Endodermal cell (in vitro differentiated cells): ENCODE measurements at regions not wholly inside any gene's neighbourhood (a gene's known extent, or its start where the extent isn't known, plus 50 kb on each side); places are given as distances from the start of the nearest gene placed in this dataset.

Source experiments
- DNase-seq: peaks from one replicate; pipeline ENCODE4 v3.0.0-alpha.2; 2017
- H3K27ac ChIP-seq: 2 replicates; pipeline ENCODE4 v1.5.1; 2013; ENCODE audit warnings: mild to moderate bottlenecking, low read depth, low read length, moderate library complexity
- H3K27me3 ChIP-seq: 2 replicates; pipeline ENCODE4 v1.6.1; 2013; ENCODE audit warnings: mild to moderate bottlenecking, low read length, moderate library complexity; ENCODE audit not compliant: insufficient read depth, control insufficient read depth, poor library complexity, severe bottlenecking
- H3K36me3 ChIP-seq: 2 replicates; pipeline ENCODE4 v1.7.0; 2013; ENCODE audit warnings: mild to moderate bottlenecking, low read length, moderate library complexity; ENCODE audit not compliant: control insufficient read depth, insufficient read depth
- H3K4me1 ChIP-seq: one replicate; pipeline ENCODE4 v1.7.0; 2013; ENCODE audit warnings: low read length; ENCODE audit not compliant: control insufficient read depth, insufficient read depth
- H3K4me3 ChIP-seq: 2 replicates; pipeline ENCODE4 v1.5.1; 2013; ENCODE audit warnings: mild to moderate bottlenecking, low read length, moderate library complexity
- H3K9ac ChIP-seq: 2 replicates; pipeline ENCODE4 v1.6.1; 2013; ENCODE audit warnings: mild to moderate bottlenecking, low read length, moderate library complexity; ENCODE audit not compliant: poor library complexity, severe bottlenecking; ENCODE audit errors: extremely low read depth
- H3K9me3 ChIP-seq: 2 replicates; pipeline ENCODE4 v1.6.1; 2013; ENCODE audit warnings: mild to moderate bottlenecking, low read length, moderate library complexity; ENCODE audit not compliant: control insufficient read depth
- H3K27ac Mint-ChIP-seq: 2 replicates; pipeline ENCODE4 v1.8.0; 2020; ENCODE audit warnings: mixed read lengths
- H3K27me3 Mint-ChIP-seq: 2 replicates; pipeline ENCODE4 v1.8.0; 2021; ENCODE audit warnings: mild to moderate bottlenecking, mixed read lengths; ENCODE audit not compliant: insufficient read depth
- H3K36me3 Mint-ChIP-seq: 2 replicates; pipeline ENCODE4 v1.8.0; 2020; ENCODE audit warnings: low read depth, mixed read lengths
- H3K4me1 Mint-ChIP-seq: 2 replicates; pipeline ENCODE4 v1.8.0; 2020; ENCODE audit warnings: mixed read lengths
- H3K4me3 Mint-ChIP-seq: 2 replicates; pipeline ENCODE4 v1.8.0; 2020; ENCODE audit warnings: mild to moderate bottlenecking, moderate library complexity, mixed read lengths
- H3K9me3 Mint-ChIP-seq: 2 replicates; pipeline ENCODE4 v1.8.0; 2020; ENCODE audit warnings: mild to moderate bottlenecking, mixed read lengths
- WGBS, 2 experiments: methylation state at CpG; one replicate each; pipeline versions ENCODE4 v1.1.5 to v1.1.7; 2013; ENCODE audit warnings: missing lambda C conversion rate in 2 of 2, mixed read lengths in 1 of 2; ENCODE audit not compliant: insufficient coverage in 1 of 2, insufficient read length in 1 of 2; 5-methylcytosine and 5-hydroxymethylcytosine counted together
- TF ChIP-seq, protein P1 (sequence below): fragments of 200-600 bp; sonication (generic); conservative IDR thresholded peaks from 2 replicates; pipeline ENCODE4 v1.5.0; 2021; ENCODE audit warnings: antibody characterized with exemption, mild to moderate bottlenecking

- no peak for DNase-seq
These were observed 358.4 kb upstream of the LMCD1 start for GRCh38 chr3:8143186-8143585.

DNA sequence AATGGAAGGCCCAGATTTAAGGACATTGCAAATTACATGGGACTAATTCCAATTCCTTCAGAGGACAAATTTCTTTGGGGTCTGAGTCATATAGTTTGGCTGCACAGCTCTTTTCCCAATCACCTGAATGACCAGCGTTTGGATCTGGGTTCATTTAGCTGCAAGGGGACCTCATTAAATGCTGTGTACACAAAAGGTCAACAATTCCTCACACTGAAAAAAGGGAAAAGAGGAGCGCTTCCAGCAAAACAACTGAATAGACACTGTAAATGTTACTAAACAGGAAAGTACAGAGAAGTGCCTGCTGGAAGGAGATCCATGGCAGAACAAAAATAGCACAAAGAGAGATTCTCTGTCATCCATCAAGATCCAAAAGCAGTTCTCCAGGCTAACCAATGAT is 356.0 kb upstream of the LMCD1 start:
- H3K27me3 Mint-ChIP-seq, result no peaks in the 10 kb centered on the region
- no peak overlapping the region for H3K4me3 ChIP-seq
- H3K4me3 Mint-ChIP-seq, result no peak overlapping the region

More at GRCh38 chr3:8143186-8143585, 358.4 kb upstream of the LMCD1 start:
- H3K4me3 ChIP-seq, result no peak overlapping the region
- H3K4me3 Mint-ChIP-seq, result no peak overlapping the region
- no peaks in the 10 kb centered on the region for H3K4me1 ChIP-seq
- H3K9ac ChIP-seq, result no peak overlapping the region
- WGBS, 2 experiments, result 97% methylated on average over 2 of the region's 2 CpGs; no CpG with 5 or more reads in 1 of the 2 experiments
- peaks cover 21% of the 10 kb centered on the region for H3K4me1 Mint-ChIP-seq
- peaks cover 13% of the 10 kb centered on the region for H3K9me3 ChIP-seq
- H3K9me3 Mint-ChIP-seq, result peaks cover 13% of the 10 kb centered on the region
- H3K27ac ChIP-seq, result no peak overlapping the region
- TF ChIP-seq, protein P1, sequence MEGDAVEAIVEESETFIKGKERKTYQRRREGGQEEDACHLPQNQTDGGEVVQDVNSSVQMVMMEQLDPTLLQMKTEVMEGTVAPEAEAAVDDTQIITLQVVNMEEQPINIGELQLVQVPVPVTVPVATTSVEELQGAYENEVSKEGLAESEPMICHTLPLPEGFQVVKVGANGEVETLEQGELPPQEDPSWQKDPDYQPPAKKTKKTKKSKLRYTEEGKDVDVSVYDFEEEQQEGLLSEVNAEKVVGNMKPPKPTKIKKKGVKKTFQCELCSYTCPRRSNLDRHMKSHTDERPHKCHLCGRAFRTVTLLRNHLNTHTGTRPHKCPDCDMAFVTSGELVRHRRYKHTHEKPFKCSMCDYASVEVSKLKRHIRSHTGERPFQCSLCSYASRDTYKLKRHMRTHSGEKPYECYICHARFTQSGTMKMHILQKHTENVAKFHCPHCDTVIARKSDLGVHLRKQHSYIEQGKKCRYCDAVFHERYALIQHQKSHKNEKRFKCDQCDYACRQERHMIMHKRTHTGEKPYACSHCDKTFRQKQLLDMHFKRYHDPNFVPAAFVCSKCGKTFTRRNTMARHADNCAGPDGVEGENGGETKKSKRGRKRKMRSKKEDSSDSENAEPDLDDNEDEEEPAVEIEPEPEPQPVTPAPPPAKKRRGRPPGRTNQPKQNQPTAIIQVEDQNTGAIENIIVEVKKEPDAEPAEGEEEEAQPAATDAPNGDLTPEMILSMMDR, result no peak
- H3K27ac Mint-ChIP-seq, result no peak overlapping the region
- no peaks in the 10 kb centered on the region for H3K27me3 ChIP-seq
- H3K36me3 Mint-ChIP-seq, result no peaks in the 10 kb centered on the region
- no peaks in the 10 kb centered on the region for H3K36me3 ChIP-seq
- H3K27me3 Mint-ChIP-seq, result no peaks in the 10 kb centered on the region

GRCh38 chr3:8147711-8148110 is 353.9 kb upstream of the LMCD1 start:
- H3K4me3 ChIP-seq, result no peak overlapping the region
- H3K9me3 ChIP-seq, result no peaks in the 10 kb centered on the region
- no peaks in the 10 kb centered on the region for H3K36me3 ChIP-seq
- Mint-ChIP-seq H3K27ac (no peak overlapping the region), H3K36me3 (no peaks in the 10 kb centered on the region), H3K4me1 (peaks cover 16% of the 10 kb centered on the region), H3K9me3 (peaks cover 2% of the 10 kb centered on the region), H3K27me3 (no peaks in the 10 kb centered on the region), H3K4me3 (no peak overlapping the region)
- no peaks in the 10 kb centered on the region for H3K4me1 ChIP-seq
- H3K27ac ChIP-seq, result no peak overlapping the region
- no peaks in the 10 kb centered on the region for H3K27me3 ChIP-seq
- no peak overlapping the region for H3K9ac ChIP-seq
- TF ChIP-seq, protein P1, result no peak
- 67 to 100% methylated on average over 1 of the region's 1 CpG for WGBS, 2 experiments
- DNase-seq, result no peak

More for the DNA sequence above, 356.0 kb upstream of the LMCD1 start:
- H3K9me3 Mint-ChIP-seq, result peaks cover 13% of the 10 kb centered on the region
- DNase-seq, result no peak
- H3K27ac Mint-ChIP-seq, result no peak overlapping the region
- TF ChIP-seq, protein P1, result no peak
- H3K4me1 Mint-ChIP-seq, result peaks cover 14% of the 10 kb centered on the region
- Histone ChIP-seq H3K4me1 (no peaks in the 10 kb centered on the region), H3K27ac (no peak overlapping the region), H3K9ac (no peak overlapping the region), H3K9me3 (peaks cover 13% of the 10 kb centered on the region), H3K36me3 (no peaks in the 10 kb centered on the region), H3K27me3 (no peaks in the 10 kb centered on the region)
- 46 to 67% methylated on average over 1 to 2 of the region's 2 CpGs for WGBS, 2 experiments
- no peaks in the 10 kb centered on the region for H3K36me3 Mint-ChIP-seq
